Breast epithelium (tissue), 3 donors: ENCODE measurements at regions not wholly inside any gene's neighbourhood (a gene's known extent, or its start where the extent isn't known, plus 50 kb on each side); places are given as distances from the start of the nearest gene placed in this dataset.

Experiments used
- POLR2A ChIP-seq: fragments of 450-650 bp; IDR thresholded peaks from one replicate; pipeline ENCODE4 v1.6.1; 2016; ENCODE audit warnings: antibody characterized with exemption, mild to moderate bottlenecking, moderate library complexity
- POLR2AphosphoS5 ChIP-seq, 3 donors: sonication (generic); formaldehyde crosslinking; IDR thresholded peaks; one replicate each; pipeline ENCODE4 v1.6.1; 2017; ENCODE audit warnings: antibody characterized with exemption in 3 of 3
- TF ChIP-seq, protein P1 (sequence below), 3 donors: fragments of 450-650 bp; IDR thresholded peaks; one replicate each; pipeline ENCODE4 v1.5.1; 2016 to 2017; ENCODE audit warnings: antibody characterized with exemption in 3 of 3, mild to moderate bottlenecking in 3 of 3, moderate library complexity in 3 of 3

DNA sequence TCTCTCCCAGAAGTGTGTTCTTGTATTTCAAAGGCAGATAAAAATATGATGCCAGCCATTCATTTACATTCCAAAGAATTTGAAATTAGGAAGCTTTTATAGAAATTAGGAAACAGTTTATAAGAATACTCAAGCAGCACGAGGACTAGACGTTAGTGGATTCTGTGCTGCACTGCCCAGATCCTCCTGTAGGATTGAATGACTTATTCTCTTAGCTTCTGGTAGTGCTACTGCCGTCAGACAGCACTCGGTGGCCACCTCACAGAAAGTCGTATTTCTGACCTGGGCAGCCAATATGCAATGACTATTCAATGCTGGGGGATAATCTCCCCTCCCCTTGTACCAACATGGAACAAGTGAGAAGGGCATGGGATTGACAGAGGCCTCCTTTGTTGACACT, 326.4 kb downstream of the RPL10L start:
- TF ChIP-seq, protein P1, sequence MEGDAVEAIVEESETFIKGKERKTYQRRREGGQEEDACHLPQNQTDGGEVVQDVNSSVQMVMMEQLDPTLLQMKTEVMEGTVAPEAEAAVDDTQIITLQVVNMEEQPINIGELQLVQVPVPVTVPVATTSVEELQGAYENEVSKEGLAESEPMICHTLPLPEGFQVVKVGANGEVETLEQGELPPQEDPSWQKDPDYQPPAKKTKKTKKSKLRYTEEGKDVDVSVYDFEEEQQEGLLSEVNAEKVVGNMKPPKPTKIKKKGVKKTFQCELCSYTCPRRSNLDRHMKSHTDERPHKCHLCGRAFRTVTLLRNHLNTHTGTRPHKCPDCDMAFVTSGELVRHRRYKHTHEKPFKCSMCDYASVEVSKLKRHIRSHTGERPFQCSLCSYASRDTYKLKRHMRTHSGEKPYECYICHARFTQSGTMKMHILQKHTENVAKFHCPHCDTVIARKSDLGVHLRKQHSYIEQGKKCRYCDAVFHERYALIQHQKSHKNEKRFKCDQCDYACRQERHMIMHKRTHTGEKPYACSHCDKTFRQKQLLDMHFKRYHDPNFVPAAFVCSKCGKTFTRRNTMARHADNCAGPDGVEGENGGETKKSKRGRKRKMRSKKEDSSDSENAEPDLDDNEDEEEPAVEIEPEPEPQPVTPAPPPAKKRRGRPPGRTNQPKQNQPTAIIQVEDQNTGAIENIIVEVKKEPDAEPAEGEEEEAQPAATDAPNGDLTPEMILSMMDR (IDR thresholded peaks at IDR 0.05): no peak
- TF ChIP-seq POLR2AphosphoS5 (IDR thresholded peaks at IDR 0.05) (no peak), POLR2A (no peak)
